CD8-positive, alpha-beta memory T cell (primary cell): ENCODE measurements at regions not wholly inside any gene's neighbourhood (a gene's known extent, or its start where the extent isn't known, plus 50 kb on each side); places are given as distances from the start of the nearest gene placed in this dataset.
"Not testable (repeated sequence)": the region's sequence is repeated elsewhere in the genome, so short reads cannot be mapped to it uniquely, and the experiment has no call there.

ENCODE experiments used
- CTCF ChIA-PET: fragments of 350-600 bp; sonication (Branson Sonifier 250); formaldehyde crosslinking; loops from one replicate; lab custom pipeline; 2021; ENCODE audit warnings: antibody characterized with exemption; lab: Charles Lee
- POLR2A ChIA-PET: fragments of 350-600 bp; sonication (Branson Sonifier 250); formaldehyde crosslinking; loops from one replicate; lab custom pipeline; 2021; ENCODE audit warnings: antibody characterized with exemption; lab: Charles Lee
- DNase-seq, 5 donors: peaks; one replicate each; pipeline versions ENCODE4 v3.0.0 to v3.0.0-alpha.2; 2020 to 2022; ENCODE audit warnings: mixed read lengths in 1 of 5
- H3K27ac ChIP-seq: one replicate; pipeline ENCODE4 v1.7.0; 2013; ENCODE audit warnings: low read depth, mild to moderate bottlenecking, low read length, moderate library complexity
- H3K27me3 ChIP-seq: 2 replicates; pipeline ENCODE4 v1.7.0; 2013; ENCODE audit warnings: low read length, mild to moderate bottlenecking; ENCODE audit not compliant: insufficient read depth, poor library complexity, severe bottlenecking
- H3K36me3 ChIP-seq: 2 replicates; pipeline ENCODE4 v1.7.0; 2013; ENCODE audit warnings: mild to moderate bottlenecking, low read length, moderate library complexity; ENCODE audit not compliant: insufficient read depth
- H3K4me1 ChIP-seq: 2 replicates; pipeline ENCODE4 v1.7.0; 2013; ENCODE audit warnings: mild to moderate bottlenecking, low read length, moderate library complexity; ENCODE audit not compliant: insufficient read depth
- H3K4me3 ChIP-seq: 2 replicates; pipeline ENCODE4 v1.7.0; 2013; ENCODE audit warnings: mild to moderate bottlenecking, low read length
- H3K9me3 ChIP-seq: 2 replicates; pipeline ENCODE4 v1.7.0; 2013; ENCODE audit warnings: mild to moderate bottlenecking, low read length
- H3K27ac Mint-ChIP-seq, 8 donors: one replicate each; pipeline ENCODE4 v1.8.0; 2020 to 2021; ENCODE audit warnings: mixed read lengths in 8 of 8, mild to moderate bottlenecking in 6 of 8, inconsistent platforms in 3 of 8, moderate library complexity in 3 of 8
- H3K27me3 Mint-ChIP-seq, 2 donors: one replicate each; pipeline ENCODE4 v1.8.0; 2020 to 2021; ENCODE audit warnings: mixed read lengths in 2 of 2, mild to moderate bottlenecking in 1 of 2, moderate library complexity in 1 of 2
- H3K36me3 Mint-ChIP-seq, 3 donors: one replicate each; pipeline ENCODE4 v1.8.0; 2020 to 2021; ENCODE audit warnings: mixed read lengths in 3 of 3, inconsistent platforms in 1 of 3, mild to moderate bottlenecking in 1 of 3
- H3K4me1 Mint-ChIP-seq, 3 donors: one replicate each; pipeline ENCODE4 v1.8.0; 2020 to 2021; ENCODE audit warnings: mixed read lengths in 3 of 3, inconsistent platforms in 1 of 3, mild to moderate bottlenecking in 1 of 3
- H3K4me3 Mint-ChIP-seq, 7 donors: one replicate each; pipeline ENCODE4 v1.8.0; 2020 to 2021; ENCODE audit warnings: mixed read lengths in 7 of 7, mild to moderate bottlenecking in 6 of 7, moderate library complexity in 4 of 7, inconsistent platforms in 2 of 7
- H3K9me3 Mint-ChIP-seq, 5 donors: one replicate each; pipeline ENCODE4 v1.8.0; 2020 to 2022; ENCODE audit warnings: mixed read lengths in 5 of 5, mild to moderate bottlenecking in 3 of 5, moderate library complexity in 2 of 5, inconsistent platforms in 1 of 5

GRCh38 chr4:57945298-57945697 lies 835.1 kb upstream of the IGFBP7 start:
- Mint-ChIP-seq H3K4me3 (no peak overlapping the region), H3K36me3 (no peaks in the 10 kb centered on the region), H3K4me1 (no peaks in the 10 kb centered on the region), H3K27ac (peak overlapping the region in 1 of 8 donors; percentile 11), H3K9me3 (peaks cover 3 to 30% (median 10%) of the 10 kb centered on the region in 5 donors), H3K27me3 (no peaks in the 10 kb centered on the region)
- no peak for DNase-seq
- Histone ChIP-seq H3K4me3 (no peak overlapping the region), H3K36me3 (no peaks in the 10 kb centered on the region), H3K27me3 (no peaks in the 10 kb centered on the region), H3K27ac (no peak overlapping the region), H3K4me1 (no peaks in the 10 kb centered on the region), H3K9me3 (no peaks in the 10 kb centered on the region)
- POLR2A ChIA-PET = no interaction called here
- CTCF ChIA-PET = no interaction called here

DNA sequence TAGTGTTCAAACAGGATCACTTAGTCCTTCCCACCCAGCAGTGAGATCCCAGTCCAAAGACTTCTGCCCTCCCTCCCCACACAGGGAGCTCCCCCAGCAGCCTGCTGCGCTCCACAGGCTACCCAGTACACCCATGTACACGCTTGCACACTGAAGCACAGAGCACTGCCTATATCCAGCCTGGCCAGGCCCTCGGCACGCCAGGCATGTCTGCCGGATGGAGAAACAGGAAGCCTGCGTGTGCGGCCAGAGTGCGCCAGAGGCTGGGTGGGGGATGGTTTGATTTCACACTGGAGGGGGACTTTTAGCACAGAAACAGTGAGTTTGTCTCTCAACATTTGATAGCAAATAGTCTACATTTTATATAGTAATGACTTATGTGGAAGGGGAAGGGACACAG lies 833.5 kb upstream of the IGFBP7 start:
- H3K9me3 Mint-ChIP-seq = peaks cover 2 to 28% (median 10%) of the 10 kb centered on the region in 5 donors
- H3K36me3 ChIP-seq = no peaks in the 10 kb centered on the region
- H3K4me3 Mint-ChIP-seq = no peak overlapping the region
- no peak overlapping the region for H3K27ac Mint-ChIP-seq
- H3K4me1 ChIP-seq = no peaks in the 10 kb centered on the region
- no peaks in the 10 kb centered on the region for H3K9me3 ChIP-seq
- no peaks in the 10 kb centered on the region for H3K27me3 ChIP-seq
- no peak overlapping the region for H3K27ac ChIP-seq
- ChIA-PET POLR2A (no interaction called here), CTCF (no interaction called here)
- DNase-seq = no peak
- no peaks in the 10 kb centered on the region for H3K4me1 Mint-ChIP-seq
- no peaks in the 10 kb centered on the region for H3K36me3 Mint-ChIP-seq
- no peaks in the 10 kb centered on the region for H3K27me3 Mint-ChIP-seq
- no peak overlapping the region for H3K4me3 ChIP-seq

DNA sequence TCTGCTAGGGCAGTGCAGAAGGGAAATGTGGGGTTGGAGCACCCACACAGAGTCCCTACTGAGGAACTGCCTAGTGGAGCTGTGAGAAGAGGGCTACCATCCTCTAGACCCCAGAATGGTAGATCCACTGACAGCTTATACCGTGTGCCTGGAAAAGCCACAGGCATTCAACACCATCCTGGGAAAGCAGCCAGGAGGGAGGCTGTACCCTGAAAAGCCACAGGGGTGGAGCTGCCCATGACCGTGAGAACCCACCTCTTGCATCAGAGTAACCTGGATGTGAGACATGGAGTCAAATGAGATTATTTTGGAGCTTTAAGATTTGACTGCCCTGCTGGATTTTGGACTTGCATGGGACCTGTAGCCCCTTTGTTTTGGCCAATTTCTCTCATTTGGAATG lies 827.1 kb upstream of the IGFBP7 start:
- H3K4me3 Mint-ChIP-seq, H3K36me3 Mint-ChIP-seq, H3K4me3 ChIP-seq, H3K27ac ChIP-seq, H3K36me3 ChIP-seq, H3K4me1 ChIP-seq, H3K27ac Mint-ChIP-seq, H3K27me3 ChIP-seq, H3K9me3 ChIP-seq, POLR2A ChIA-PET, H3K27me3 Mint-ChIP-seq, CTCF ChIA-PET, H3K4me1 Mint-ChIP-seq, DNase-seq: not testable (repeated sequence)
- peaks cover 7 to 29% (median 8%) of the 10 kb centered on the region in 5 donors for H3K9me3 Mint-ChIP-seq

DNA sequence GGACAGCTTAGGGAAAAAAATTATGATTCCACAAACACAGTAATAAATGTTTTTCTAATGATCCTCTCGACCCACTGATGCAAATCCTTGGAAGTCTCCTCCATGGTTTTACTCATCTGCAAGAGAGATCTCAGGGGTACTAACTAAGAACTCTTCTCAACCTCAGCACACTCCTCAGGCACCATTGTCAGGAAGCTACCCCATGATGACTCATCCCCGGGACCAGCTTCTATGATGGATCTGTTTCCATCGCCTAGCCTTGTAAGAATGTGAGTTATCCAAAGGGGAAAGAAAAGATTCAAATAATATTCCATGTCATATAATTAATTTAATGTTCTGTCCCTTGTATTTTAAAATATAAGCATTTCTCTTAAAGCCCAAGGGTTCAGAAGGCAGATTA lies 816.1 kb upstream of the IGFBP7 start:
- no peaks in the 10 kb centered on the region for H3K27me3 Mint-ChIP-seq
- CTCF ChIA-PET = no interaction called here
- H3K27ac Mint-ChIP-seq = no peak overlapping the region
- no peaks in the 10 kb centered on the region for H3K27me3 ChIP-seq
- no peaks in the 10 kb centered on the region for H3K36me3 ChIP-seq
- POLR2A ChIA-PET = no interaction called here
- H3K4me1 ChIP-seq = no peaks in the 10 kb centered on the region
- no peak overlapping the region for H3K4me3 Mint-ChIP-seq
- no peaks in the 10 kb centered on the region for H3K4me1 Mint-ChIP-seq
- no peaks in the 10 kb centered on the region for H3K9me3 ChIP-seq
- no peaks in the 10 kb centered on the region for H3K36me3 Mint-ChIP-seq
- no peak for DNase-seq
- H3K9me3 Mint-ChIP-seq = peaks cover 0 to 22% (median 4%) of the 10 kb centered on the region in 5 donors
- no peak overlapping the region for H3K27ac ChIP-seq
- no peak overlapping the region for H3K4me3 ChIP-seq

- H3K4me3 ChIP-seq = no peak overlapping the region
- no peaks in the 10 kb centered on the region for H3K4me1 ChIP-seq
- H3K27me3 ChIP-seq = no peaks in the 10 kb centered on the region
- H3K36me3 ChIP-seq = no peaks in the 10 kb centered on the region
- no peak overlapping the region for H3K27ac ChIP-seq
- no peak overlapping the region for H3K4me3 Mint-ChIP-seq
- H3K9me3 ChIP-seq = no peaks in the 10 kb centered on the region
- H3K27me3 Mint-ChIP-seq = no peaks in the 10 kb centered on the region
- H3K9me3 Mint-ChIP-seq = peaks cover 0 to 17% (median 2%) of the 10 kb centered on the region in 5 donors
- POLR2A ChIA-PET = no interaction called here
- DNase-seq = no peak
- H3K4me1 Mint-ChIP-seq = no peaks in the 10 kb centered on the region
- CTCF ChIA-PET = no interaction called here
- no peak overlapping the region for H3K27ac Mint-ChIP-seq
- H3K36me3 Mint-ChIP-seq = no peaks in the 10 kb centered on the region
Observed at GRCh38 chr4:57924951-57925350, 814.8 kb upstream of the IGFBP7 start.

DNA sequence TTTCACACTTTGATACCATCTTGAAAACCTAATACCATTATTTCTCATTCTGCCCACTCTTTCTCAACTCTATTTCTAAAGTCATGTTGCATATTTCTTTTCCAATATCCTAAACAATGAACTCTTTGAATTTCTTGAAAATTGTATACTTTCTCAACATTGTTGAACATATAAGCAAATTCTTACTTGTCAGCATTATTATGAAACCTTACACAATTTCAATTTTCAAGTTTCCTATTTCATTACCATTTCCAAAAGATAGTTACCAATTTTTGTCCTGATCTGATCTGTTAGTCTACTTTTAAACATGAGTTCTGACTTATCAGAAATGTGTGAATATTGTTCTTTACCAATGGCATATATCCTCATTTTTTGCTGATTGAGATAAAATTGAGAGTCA lies 806.3 kb upstream of the IGFBP7 start:
- no peak overlapping the region for H3K27ac ChIP-seq
- no peaks in the 10 kb centered on the region for H3K9me3 ChIP-seq
- no peaks in the 10 kb centered on the region for H3K4me1 ChIP-seq
- H3K36me3 ChIP-seq = no peaks in the 10 kb centered on the region
- DNase-seq = no peak
- Mint-ChIP-seq H3K9me3 (peaks cover 2 to 29% (median 3%) of the 10 kb centered on the region in 5 donors), H3K27ac (no peak overlapping the region), H3K4me3 (no peak overlapping the region), H3K27me3 (no peaks in the 10 kb centered on the region), H3K36me3 (no peaks in the 10 kb centered on the region), H3K4me1 (no peaks in the 10 kb centered on the region)
- POLR2A ChIA-PET = no interaction called here
- CTCF ChIA-PET = no interaction called here
- H3K27me3 ChIP-seq = no peaks in the 10 kb centered on the region
- no peak overlapping the region for H3K4me3 ChIP-seq

DNA sequence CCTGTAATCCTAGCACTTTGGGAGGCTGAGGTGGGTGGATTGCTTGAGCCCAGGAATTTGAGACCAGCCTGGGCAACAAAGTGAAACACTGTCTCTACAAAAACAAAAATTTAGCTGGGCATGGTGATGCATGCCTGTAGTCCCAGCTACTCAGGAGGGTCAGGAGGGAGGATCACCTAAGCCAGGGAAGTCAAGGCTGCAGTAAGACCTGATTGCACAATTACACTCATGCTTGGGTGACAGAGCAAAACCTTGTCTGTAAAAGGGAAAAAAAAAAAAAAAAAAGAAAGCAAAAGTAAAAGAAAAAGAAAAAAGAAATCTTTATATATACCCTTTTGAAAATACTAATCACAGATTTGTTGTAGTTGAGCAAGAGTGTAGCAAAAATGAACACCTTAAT lies 801.0 kb upstream of the IGFBP7 start:
- Mint-ChIP-seq H3K36me3 (no peaks in the 10 kb centered on the region), H3K9me3 (peaks cover 2 to 30% (median 5%) of the 10 kb centered on the region in 5 donors), H3K4me3 (no peak overlapping the region), H3K27me3 (no peaks in the 10 kb centered on the region), H3K27ac (no peak overlapping the region), H3K4me1 (no peaks in the 10 kb centered on the region)
- Histone ChIP-seq H3K4me3 (no peak overlapping the region), H3K36me3 (no peaks in the 10 kb centered on the region), H3K4me1 (no peaks in the 10 kb centered on the region), H3K27ac (no peak overlapping the region), H3K27me3 (no peaks in the 10 kb centered on the region), H3K9me3 (no peaks in the 10 kb centered on the region)
- ChIA-PET CTCF (no interaction called here), POLR2A (no interaction called here)
- no peak for DNase-seq

- ChIA-PET CTCF (no interaction called here), POLR2A (no interaction called here)
- Histone ChIP-seq H3K4me3 (no peak overlapping the region), H3K27ac (no peak overlapping the region), H3K27me3 (no peaks in the 10 kb centered on the region), H3K9me3 (no peaks in the 10 kb centered on the region), H3K4me1 (no peaks in the 10 kb centered on the region), H3K36me3 (no peaks in the 10 kb centered on the region)
- DNase-seq = no peak
- Mint-ChIP-seq H3K27ac (no peak overlapping the region), H3K36me3 (no peaks in the 10 kb centered on the region), H3K4me3 (no peak overlapping the region), H3K4me1 (no peaks in the 10 kb centered on the region), H3K27me3 (no peaks in the 10 kb centered on the region), H3K9me3 (peaks cover 0 to 34% (median 3%) of the 10 kb centered on the region in 5 donors)
Observed at GRCh38 chr4:57910151-57910550, 800.0 kb upstream of the IGFBP7 start.

- no peak overlapping the region for H3K27ac Mint-ChIP-seq
- no peaks in the 10 kb centered on the region for H3K4me1 ChIP-seq
- no peaks in the 10 kb centered on the region for H3K9me3 ChIP-seq
- no peaks in the 10 kb centered on the region for H3K27me3 ChIP-seq
- no peaks in the 10 kb centered on the region for H3K36me3 ChIP-seq
- POLR2A ChIA-PET = no interaction called here
- H3K4me1 Mint-ChIP-seq = no peaks in the 10 kb centered on the region
- no peak for DNase-seq
- no peaks in the 10 kb centered on the region for H3K36me3 Mint-ChIP-seq
- H3K9me3 Mint-ChIP-seq = peaks cover 0 to 24% (median 3%) of the 10 kb centered on the region in 5 donors
- H3K4me3 ChIP-seq = no peak overlapping the region
- no peak overlapping the region for H3K4me3 Mint-ChIP-seq
- no peak overlapping the region for H3K27ac ChIP-seq
- CTCF ChIA-PET = no interaction called here
- no peaks in the 10 kb centered on the region for H3K27me3 Mint-ChIP-seq
Observed at GRCh38 chr4:57905965-57906364, 795.8 kb upstream of the IGFBP7 start.
